NCI-H2227 (cell line): ENCODE measurements at regions not wholly inside any gene's neighbourhood (a gene's known extent, or its start where the extent isn't known, plus 50 kb on each side); places are given as distances from the start of the nearest gene placed in this dataset.

Experiments used
- DNase-seq: peaks from one replicate; lab custom pipeline; 2025; ENCODE audit not compliant: unreplicated experiment; lab: John Stamatoyannopoulos, UW

DNA sequence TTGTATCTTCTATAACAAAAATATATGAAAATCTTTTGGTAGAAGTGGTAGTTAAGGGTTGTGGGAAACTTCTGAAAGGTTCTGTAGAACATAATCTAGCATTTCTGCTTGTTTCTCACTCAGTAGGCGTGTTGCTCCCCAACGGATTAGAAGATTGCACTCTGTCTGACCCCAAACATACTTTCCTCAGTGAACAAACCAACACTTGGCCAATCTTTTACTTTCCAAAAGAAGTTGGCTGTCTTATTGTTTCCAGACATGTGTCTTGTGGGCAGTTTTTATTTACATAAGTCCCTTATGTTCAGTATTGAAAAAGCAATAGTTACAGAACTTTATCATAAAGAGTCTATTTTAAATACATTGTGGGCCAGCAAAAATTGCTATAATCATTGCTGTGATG, 312.8 kb upstream of the EPHA5 start:
- DNase-seq: no peak

DNA sequence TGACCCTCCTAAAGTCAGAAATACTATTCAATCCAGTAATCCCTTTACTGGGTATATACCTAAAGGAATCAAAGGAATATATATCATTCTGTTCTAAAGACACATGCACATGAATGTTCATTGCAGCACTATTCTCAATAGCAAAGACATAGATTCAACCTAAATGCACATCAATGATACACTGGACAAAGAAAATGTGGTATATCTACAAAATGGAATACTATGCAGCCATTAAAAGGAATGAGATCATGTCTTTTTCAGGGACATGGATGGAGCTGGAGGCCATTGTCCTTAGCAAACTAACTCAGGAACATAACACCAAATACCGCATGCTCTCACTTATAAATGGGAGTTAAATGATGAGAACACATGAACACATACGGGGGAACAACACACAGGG, 306.0 kb upstream of the EPHA5 start:
- no peak for DNase-seq

DNA sequence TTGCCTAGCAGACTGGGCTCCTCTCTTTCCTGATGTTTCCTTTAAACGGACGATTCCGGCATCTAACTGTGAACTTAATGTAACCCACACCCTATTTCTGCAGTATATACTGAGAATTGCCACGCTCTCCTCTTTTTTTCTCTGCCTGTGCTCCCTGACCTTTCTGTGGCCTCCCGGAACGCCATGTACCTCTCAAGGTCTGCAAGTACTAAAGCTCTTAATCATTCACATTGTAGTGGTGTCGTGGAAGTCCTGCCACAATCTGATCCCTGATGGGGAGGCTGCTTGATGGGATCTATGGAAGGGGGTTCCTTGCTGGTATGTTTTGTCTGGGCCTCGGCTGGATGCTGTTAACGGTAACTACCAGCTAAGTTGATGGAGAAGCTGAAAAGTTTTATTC, 302.9 kb upstream of the EPHA5 start:
- no peak for DNase-seq

DNA sequence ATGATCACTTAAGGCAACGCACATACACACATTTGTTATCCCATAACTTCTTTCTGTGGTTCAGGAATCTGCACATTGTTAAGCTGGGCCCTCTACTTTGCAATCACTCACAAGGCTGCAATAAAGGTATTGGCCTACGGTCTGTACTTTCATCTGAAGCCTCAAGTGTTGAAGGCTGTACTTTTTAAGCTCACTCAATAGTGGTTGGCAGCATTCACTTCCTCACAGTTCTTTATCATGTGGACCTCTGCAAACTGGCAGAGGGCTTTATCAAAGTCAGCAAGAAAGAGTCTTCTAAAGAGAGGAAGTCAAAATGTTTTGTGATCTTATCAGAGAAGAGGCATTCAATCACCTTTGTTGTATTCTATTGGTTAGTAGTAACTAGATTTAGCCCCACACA, 301.4 kb upstream of the EPHA5 start:
- no peak for DNase-seq

DNA sequence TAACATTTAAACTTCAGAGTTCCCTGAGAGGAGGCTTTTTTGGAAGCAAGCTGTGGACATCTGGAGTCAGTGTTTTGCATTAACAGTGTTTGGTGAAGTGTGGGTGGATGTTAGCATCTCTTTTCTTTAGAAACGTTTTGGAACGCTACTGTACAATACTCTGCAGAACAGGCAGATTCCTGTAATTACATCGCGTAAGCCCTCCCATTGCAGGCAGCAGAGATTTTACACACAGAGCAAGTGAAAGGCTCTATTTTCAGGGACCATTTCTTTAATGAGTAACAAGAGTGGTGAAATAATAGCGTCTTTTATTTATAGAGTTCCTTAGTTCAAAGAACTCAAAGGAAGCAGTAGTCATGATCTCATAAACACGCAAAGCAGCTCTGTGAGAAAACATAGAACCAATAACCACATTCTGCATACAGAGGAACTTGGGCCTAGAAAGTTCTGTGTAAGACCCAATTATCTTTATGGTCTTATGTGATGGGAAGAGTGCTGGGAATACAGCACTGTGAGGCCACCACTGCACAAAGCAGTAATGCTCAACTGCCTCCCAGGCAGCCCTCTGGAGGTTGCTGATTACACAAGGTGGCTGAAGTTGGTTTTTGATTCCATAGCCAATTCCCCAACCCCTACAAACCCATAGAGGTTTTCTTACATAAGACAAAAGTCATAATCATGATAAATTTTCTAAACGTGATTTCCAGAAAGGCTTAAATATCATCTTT, 298.7 kb upstream of the EPHA5 start:
- no peak for DNase-seq

DNA sequence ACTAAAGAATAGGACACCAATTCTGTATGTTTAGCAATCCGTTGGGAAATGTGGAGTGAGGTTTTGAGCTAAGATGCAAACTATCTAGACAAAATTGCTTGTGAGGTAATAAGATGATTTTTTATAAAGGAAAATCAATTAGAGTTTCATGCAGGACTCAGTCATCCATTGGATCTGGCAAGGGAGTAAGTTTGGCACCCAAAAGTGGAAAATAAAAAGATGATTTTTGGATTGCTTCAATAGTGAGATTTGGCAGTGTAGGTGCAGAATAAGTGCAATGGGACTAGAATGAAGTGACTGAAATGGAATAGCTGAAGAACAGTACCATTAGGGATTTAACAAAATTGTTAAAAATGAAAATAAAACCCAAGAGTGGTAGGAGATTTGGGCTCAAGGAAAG, 290.5 kb upstream of the EPHA5 start:
- no peak for DNase-seq

DNA sequence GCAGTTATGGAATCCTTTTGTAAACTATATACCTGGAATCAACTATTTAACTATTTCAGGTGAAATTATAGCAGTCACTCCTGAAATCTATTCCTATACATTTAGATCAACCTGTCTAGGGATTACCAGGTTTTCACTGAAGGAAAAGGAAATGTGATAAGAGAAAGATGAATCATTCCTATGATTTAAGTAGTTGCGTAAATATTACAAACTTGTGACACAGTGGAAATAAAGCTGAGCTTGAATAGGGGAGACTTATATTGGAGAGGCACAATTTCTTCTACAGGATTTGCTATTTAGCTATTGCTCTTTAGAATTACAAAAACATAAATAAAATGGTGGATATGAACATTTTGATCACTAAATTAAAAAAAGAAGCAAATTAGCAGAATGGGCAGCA, 284.1 kb upstream of the EPHA5 start:
- no peak for DNase-seq

DNA sequence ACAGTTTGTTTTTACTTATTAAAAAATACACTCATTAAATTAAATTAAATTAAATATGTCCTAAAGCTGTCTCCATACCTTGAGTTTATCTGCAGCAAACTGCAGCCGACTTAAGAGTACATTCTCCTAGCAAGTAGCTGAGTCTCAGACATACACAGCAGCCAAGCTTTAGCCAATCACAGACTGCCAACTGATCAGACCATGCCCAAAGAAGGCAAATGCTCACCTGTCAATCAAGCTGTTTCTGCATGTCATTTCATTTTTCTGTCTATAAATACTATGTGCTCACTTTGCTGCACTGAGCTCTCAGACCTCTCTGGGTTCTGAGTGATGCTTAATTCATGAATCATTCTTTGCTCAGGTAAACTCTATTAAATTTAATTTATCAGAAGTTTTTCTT, 280.9 kb upstream of the EPHA5 start:
- DNase-seq: no peak

DNA sequence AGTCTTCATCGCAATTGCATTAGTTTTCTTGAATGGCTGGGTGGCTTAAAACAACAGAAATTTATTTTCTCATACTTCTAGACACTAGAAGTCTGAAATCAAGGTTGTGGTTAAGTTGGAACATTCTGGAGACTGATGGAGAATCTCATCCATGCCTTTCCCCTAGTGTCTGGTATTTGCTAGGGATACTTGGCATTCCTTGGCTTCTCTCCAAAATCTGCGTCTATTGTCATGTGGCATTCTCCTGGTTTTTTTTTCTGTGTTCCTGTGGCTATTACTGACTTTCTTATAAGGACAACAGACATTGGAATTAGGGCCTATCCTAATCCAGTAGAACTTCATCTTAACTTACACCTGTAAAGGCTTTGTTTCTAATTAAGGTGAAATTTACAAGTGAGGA, 272.8 kb upstream of the EPHA5 start:
- no peak for DNase-seq

DNA sequence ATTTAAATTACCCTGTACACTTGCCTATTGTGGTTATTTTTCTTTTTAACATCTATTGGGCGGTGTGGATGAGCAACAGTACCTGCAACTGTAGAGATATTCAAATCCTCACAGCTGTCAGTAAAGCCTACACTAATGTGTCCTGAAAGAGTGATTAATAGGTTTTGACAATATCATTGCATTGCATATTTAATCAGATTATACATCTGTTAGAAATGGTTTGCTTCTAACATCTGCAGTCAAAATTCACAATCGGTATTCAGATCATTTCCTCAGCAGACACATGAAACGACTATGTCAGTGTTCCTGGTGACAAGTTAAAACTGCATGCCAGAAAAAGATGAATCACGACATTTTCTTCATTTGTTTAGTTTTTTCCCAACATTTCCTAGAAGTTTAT, 254.6 kb upstream of the EPHA5 start:
- DNase-seq: no peak

DNA sequence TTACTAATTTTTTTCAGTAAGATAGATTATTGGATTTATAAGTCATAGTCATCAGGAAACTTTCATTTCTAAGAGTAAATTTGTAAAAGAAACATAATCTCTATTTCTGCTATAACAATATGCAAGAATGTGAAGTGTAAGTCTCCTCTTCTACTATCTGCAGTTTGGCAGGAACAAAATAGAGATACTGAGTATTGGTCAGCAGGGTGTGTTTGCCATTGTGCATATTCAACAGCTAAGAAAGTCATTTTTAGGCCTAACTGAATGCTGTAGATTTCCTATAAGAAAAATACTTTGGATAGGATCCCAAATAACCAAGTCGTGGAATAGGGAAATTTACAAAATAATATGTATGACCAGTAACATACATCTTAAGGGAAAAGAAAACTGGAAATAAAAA, 253.3 kb upstream of the EPHA5 start:
- no peak for DNase-seq

DNA sequence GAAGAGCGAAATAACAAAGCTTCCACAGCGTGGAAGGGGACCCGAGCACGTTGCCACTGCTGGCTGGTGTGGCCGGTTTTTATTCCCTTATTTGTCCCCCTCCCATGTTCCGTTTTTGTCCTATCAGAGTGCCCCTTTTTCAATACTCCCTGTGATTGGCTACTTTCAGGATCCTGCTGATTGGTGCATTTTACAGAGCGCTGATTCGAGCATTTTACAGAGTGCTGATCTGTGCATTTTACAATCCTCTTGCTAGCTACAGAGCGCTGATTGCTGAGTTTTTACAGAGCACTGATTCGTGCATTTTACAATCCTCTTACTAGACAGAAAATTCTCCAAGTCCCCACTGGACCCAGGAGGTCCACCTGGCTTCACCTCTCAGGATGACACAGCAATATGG, 250.9 kb upstream of the EPHA5 start:
- no peak for DNase-seq

DNA sequence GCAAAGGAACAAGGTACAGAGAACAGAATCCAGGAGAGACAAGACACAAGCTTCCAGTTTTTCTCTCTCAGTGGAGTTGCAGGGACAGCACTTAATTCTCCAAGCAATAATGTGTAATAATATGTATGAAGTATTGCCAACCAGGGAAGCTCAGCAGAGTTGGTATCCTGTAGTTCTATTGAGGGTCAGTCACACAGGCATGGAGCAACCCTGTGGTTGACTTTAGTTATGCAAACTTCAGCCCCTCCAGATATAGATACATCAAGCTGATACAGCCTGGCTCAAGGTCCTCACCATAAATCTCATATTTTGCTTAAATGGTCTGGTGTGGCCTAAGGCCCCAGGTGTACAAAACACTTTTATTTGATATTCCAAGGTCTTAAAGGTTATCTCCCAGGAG, 248.6 kb upstream of the EPHA5 start:
- DNase-seq: no peak

DNA sequence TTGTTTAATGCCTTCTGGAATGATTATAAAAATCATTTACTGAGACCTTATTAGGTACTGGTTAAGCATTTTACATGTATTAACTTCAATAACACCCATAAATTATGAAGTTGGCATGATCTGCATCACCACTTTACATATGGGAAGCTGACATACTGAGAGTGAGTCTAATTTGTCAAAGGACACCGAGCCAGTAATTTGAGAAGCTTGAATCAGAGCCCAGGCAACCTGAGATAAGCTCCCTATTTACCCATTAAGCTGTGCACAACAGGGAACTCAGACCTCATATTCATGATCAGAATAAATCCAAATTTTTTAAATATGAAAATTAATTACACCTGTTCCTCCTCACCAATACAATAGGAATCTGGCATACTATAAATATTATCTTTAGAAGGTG, 247.9 kb upstream of the EPHA5 start:
- DNase-seq: no peak

DNA sequence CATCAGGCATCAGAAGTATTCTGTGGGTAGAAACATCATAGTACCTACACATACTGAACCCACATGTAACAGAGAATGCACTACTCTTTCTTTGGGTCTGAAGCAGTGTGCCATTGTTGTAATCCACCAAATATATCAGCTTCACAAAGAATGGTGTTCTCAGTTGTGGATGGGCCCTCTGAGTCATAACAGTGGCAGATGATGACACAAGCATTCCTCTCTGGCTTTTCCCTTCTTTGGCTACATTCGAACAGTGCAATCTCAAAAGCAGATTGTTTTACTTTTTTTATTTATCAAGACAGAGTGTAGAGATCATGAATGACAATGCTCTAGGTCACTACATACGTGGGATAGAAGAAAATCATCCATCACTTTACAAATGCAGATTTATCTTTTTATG, 247.2 kb upstream of the EPHA5 start:
- DNase-seq: no peak

DNA sequence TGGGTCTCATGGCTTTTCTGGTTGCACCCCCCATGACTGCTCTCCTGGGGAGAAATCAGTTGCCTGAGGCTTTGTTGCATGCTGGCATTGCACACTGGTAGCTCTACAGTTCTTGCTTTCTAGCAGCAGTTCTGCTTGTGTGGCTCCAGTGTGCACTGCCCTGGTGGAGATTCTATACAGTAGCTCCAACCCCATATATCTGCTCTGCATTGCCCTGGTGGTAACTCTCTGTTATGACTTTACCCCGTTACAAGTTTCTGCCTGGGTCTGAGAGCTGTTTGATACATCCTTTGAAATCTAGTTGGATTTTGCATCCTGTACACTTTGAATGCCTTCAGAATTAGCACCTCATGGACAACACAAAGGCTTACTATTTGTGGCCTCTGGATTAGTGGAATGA, 241.4 kb upstream of the EPHA5 start:
- DNase-seq: no peak

DNA sequence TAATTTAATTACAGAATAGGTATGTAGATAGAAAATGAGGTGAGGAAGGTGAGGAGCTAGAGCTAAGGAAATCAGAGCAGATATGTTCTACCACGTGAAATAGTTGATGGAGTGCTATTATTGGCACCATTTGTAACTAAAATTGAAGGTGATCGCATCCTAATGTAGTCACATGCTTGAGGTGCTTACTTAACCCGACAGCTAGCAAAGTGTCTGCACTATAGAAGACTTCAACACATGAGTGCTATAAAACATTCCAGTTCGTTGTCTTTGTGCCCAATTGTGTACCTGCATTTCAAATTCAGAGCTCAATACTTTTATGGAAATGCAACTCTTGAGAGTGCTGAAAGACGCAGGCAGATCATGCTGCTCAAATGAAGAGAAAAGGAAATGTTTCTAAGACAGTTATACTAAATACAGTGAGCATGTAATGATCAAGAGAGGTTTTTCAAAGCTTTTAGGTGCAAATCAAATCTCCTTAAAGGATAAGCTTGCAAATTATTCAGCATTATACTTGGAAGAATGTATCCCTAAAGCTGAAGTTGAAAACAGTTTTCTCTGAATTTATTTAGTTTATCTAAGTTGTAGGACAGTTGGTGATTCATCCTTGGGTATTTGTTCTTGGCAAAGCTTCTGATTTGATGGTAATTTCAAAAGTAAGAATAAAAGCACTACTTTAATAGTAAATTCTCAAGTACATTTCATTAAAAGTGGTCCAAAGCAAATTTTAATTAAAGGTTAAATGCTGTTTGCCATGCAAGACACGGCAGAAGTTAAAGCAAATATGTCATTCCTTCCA, 223.9 kb upstream of the EPHA5 start:
- DNase-seq: no peak

DNA sequence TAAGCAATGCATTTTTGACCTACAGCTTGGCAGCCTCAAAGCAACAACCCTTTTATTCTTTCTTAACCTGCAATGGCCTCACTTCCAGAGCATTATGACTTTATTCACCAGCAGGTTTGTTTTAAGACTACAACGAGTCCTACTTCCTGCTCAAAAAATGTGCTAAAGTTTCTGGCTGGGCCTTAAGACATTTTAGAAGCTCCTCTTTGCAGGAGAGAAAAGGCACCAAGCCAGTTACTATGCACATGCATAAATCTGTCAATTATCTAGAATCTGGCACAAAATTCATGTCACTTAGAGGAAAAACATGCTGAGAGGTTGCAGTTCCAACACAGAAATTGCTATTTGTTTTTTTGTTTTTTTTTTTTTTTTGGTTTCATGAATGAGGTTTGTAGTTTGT, 223.0 kb upstream of the EPHA5 start:
- DNase-seq: no peak

DNA sequence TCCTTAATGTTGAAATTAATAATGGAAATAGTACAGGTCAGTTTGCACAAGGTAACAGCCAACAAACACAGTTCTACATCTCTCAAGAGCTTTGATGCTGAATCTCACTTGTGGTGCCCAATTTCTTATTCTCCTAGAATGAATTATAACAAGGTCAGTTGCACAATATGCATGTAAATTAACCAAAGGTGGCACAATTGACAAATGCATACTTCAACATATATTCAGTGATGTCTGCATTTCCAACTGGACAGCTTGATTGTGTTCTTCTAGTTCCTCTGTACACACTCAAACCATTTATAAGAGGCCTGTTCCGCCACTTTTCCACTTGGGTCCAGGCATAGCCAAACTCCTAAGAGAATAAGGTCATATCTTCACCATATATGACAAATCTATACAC, 210.3 kb upstream of the EPHA5 start:
- DNase-seq: no peak

DNA sequence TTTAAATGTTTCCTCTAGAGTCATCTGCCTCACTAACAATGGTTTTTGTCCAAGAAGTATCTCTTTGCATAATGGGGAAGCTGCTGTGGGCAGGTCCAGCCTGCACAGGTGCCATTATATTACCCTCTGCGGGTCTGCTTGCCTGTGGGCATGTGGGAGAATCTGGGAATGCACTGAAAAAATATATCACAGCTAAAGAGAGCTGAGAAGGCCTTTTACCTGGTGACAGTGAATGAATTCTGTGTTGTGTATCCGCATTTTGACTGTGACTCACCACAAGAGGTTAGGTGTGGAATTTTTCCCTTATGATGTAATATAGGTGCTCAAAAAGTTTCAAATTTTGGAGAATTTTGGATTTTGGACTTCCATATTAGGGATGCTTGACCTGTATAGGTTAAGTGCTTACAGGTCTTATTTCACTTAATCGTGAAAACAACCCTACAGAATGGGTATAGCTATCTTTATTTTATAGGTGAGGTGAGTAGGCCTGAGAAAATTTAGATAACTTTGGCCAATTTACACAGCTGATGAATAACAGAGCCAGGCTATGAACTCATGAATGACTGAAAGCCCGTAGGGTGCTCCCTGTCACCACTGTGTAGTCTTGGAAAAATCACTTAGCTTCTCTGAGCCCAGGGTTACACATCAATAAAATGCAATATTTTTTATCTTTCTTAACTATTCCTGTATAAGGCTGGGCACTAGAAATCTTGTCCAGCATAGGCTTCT, 198.0 kb upstream of the EPHA5 start:
- DNase-seq: no peak

DNA sequence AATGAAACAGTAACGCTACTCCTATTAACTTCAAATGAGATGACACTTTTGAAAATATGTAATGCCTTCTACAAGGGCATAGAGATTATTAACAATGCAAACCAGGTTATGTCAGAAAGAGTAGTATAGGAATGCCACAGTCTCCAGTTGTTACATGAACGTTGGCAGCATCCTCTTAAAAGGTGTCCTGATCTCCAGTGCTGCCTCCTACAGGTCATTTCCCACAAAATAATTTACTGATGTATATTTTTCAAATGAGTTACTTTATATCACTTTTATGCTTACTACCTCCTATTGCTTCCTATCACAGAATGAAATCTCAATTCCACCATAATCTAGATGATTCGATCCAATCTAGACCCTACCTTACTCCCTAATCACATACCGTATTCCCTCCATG, 195.2 kb upstream of the EPHA5 start:
- no peak for DNase-seq

DNA sequence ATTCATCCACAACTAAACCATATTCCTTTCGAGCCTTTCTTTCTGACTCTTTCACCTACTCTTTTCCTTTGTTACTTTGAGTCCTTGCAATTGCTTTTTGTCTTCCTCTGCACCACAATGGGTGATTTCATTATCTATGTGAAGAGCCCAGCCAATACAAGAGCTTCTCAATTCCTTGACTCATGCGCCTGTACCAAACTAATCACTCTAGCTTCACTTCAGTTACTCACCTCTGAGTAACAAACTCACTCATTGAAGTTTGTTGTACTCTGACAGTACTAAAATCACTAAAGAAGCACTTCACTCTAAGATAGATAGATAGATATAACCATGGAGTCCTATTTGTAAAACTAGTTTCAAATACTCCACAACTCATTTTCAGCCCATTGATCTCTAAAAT, 191.7 kb upstream of the EPHA5 start:
- no peak for DNase-seq
